NCI-H187 (cell line): ENCODE measurements at regions not wholly inside any gene's neighbourhood (a gene's known extent, or its start where the extent isn't known, plus 50 kb on each side); places are given as distances from the start of the nearest gene placed in this dataset.

Experiments
- DNase-seq, 2 experiments: peaks; one replicate each; lab custom pipeline; 2025; lab: John Stamatoyannopoulos, UW

- no peak for DNase-seq
These were observed 251.3 kb downstream of the GAS1 start for GRCh38 chr9:86695910-86696424.

- DNase-seq = no peak
These were observed 257.3 kb downstream of the GAS1 start for GRCh38 chr9:86690034-86690433.

- no peak for DNase-seq
These were observed 259.5 kb downstream of the GAS1 start for GRCh38 chr9:86687788-86688187.

GRCh38 chr9:86685556-86685955 is 261.8 kb downstream of the GAS1 start:
- no peak for DNase-seq

- no peak for DNase-seq
These were observed 263.2 kb downstream of the GAS1 start for GRCh38 chr9:86684148-86684547.

- DNase-seq = no peak
These were observed 265.1 kb downstream of the GAS1 start for GRCh38 chr9:86682240-86682639.

- no peak for DNase-seq
These were observed 267.4 kb downstream of the GAS1 start for GRCh38 chr9:86679909-86680308.

- DNase-seq = no peak
These were observed 270.9 kb downstream of the GAS1 start for GRCh38 chr9:86676396-86676795.

GRCh38 chr9:86675805-86676204 is 271.5 kb downstream of the GAS1 start:
- DNase-seq = no peak

- no peak for DNase-seq
These were observed 272.8 kb downstream of the GAS1 start for GRCh38 chr9:86674487-86674886.

GRCh38 chr9:86672966-86673365 is 274.3 kb downstream of the GAS1 start:
- DNase-seq = no peak

- DNase-seq = no peak
These were observed 275.0 kb downstream of the GAS1 start for GRCh38 chr9:86672301-86672700.

GRCh38 chr9:86671018-86671417 is 276.3 kb downstream of the GAS1 start:
- no peak for DNase-seq

GRCh38 chr9:86670536-86670935 is 276.8 kb downstream of the GAS1 start:
- DNase-seq = no peak

GRCh38 chr9:86670076-86670475 is 277.2 kb downstream of the GAS1 start:
- no peak for DNase-seq

GRCh38 chr9:86669422-86669821 is 277.9 kb downstream of the GAS1 start:
- no peak for DNase-seq

- DNase-seq = no peak
These were observed 278.8 kb downstream of the GAS1 start for GRCh38 chr9:86668488-86668887.

- DNase-seq = no peak
These were observed 280.0 kb downstream of the GAS1 start for GRCh38 chr9:86667307-86667706.

GRCh38 chr9:86665416-86665815 is 281.9 kb downstream of the GAS1 start:
- DNase-seq = no peak

GRCh38 chr9:86664603-86665002 is 282.7 kb downstream of the GAS1 start:
- DNase-seq = no peak

GRCh38 chr9:86663905-86664304 is 283.4 kb downstream of the GAS1 start:
- DNase-seq = no peak

- no peak for DNase-seq
These were observed 284.3 kb downstream of the GAS1 start for GRCh38 chr9:86662890-86663468.

- DNase-seq = no peak
These were observed 287.0 kb downstream of the GAS1 start for GRCh38 chr9:86660146-86660943.
